HG03064 (cell line): ENCODE measurements at regions not wholly inside any gene's neighbourhood (a gene's known extent, or its start where the extent isn't known, plus 50 kb on each side); places are given as distances from the start of the nearest gene placed in this dataset.
"Not testable (repeated sequence)": the region's sequence is repeated elsewhere in the genome, so short reads cannot be mapped to it uniquely, and the experiment has no call there.

Experiments
- ATAC-seq: cut with Tn5 transposase; IDR thresholded peaks from one replicate; pipeline ENCODE4 v1.9.1; 2021; ENCODE audit warnings: low read depth; ENCODE audit not compliant: unreplicated experiment

DNA sequence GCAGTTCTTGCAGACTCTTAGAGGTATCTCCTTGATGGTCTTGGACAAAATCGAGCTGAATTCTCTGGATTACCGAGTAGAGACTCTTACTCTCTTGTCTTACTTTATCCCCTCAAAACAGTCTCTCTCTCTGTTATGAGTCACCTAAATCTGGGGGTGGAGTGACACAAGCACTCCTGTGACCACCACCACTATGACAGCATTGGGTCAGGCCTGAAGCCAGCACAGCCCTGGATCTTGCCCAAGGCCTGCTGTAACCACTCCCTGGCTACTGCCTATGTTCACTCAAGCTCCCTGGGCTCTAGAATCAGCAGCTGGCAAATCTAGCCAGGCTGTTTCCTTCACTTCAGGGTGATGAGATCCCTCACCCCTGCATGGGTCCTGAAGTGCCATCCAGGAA is 662.5 kb downstream of the LUZP2 start:
- ATAC-seq = no peak

DNA sequence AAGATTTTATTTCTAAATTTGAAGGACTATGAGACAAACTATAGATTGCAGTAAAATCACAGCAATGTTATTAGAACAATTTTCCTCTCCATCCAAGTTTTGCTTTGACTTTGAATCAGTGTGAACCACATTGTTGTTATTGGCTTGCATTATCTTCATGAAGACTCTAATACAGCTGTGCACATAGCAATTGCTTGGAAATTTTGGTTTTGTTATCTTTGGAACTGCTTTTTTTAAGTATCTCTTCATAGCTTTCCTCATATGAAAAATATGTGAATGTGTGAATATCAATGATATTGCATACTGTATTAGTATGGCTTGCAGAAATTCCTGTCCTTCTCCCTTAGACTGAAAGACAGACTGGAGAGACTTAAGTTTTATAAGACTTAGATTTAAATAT is 666.6 kb downstream of the LUZP2 start:
- ATAC-seq = no peak

DNA sequence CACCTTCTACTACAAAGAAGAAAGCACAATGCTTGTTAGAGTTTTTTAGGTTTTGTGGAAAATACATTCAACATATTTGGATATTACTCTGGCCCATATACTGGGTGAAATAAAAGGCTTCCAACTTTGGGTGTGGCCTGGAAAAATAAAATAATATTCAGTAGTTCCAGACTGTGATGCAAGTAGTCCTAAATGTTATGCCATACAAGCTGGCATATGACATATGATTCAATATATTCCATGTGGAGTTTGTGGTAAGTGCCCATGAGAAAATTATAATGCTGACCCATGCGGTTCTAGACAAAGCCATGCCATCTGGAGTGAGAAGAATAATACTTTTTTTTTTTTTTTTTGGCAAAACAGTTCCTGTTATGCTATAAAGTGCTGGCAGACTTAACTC is 683.3 kb downstream of the LUZP2 start:
- no peak for ATAC-seq

DNA sequence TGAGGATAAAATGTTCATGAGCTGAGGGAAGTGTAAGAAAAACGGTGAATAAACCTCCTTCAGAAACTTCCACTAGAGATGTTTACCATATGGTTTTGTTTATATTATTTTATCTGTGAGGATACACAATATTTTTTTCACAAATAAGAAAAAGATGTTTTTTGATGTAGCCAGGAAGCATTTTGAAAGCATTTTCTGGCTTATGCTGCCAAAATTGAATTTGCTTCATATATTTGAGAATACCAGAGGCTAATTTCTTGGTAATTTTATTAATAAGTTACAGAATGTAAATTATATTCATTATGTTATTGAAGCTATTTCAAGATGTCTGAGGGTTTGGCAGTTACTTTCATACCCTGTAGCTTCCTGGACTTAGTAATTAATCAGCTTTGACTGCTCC is 686.6 kb downstream of the LUZP2 start:
- ATAC-seq = no peak

DNA sequence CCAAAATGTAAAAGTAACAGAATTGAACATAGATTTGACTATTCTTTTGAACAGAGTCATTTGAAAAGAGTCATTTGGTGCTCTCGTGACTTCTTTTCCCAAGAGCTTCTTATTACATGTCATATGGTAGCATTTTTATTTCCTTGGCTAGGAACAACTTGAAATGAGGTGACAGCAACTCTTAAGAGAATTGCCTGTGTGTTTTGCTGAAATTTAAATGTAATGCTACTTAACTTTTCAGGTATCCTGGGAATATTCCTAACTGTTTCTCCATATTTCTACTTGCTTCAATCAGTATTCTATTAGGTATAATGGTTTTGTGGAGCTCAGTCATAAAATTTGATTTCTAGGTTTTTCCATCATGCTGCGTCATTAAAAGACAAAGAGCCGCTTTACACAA is 700.7 kb downstream of the LUZP2 start:
- no peak for ATAC-seq

DNA sequence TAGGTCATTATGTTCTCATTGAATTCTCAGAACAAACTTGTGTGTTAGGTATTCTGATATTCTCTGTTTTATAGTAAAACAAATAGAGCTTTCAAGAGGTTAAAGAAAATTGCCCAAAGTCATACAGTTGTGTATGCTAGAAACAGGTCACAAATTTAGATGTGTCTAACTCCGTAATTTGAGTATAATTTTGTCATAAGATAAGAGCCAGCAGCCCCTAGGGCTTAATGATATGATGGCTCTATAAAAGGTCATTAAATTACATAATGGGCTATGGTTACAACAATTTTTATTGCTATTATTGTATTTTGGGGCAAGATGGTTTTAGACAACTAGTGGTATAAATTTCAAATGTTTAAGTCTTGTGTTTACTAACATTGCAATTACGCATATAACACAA is 701.9 kb downstream of the LUZP2 start:
- ATAC-seq = no peak

DNA sequence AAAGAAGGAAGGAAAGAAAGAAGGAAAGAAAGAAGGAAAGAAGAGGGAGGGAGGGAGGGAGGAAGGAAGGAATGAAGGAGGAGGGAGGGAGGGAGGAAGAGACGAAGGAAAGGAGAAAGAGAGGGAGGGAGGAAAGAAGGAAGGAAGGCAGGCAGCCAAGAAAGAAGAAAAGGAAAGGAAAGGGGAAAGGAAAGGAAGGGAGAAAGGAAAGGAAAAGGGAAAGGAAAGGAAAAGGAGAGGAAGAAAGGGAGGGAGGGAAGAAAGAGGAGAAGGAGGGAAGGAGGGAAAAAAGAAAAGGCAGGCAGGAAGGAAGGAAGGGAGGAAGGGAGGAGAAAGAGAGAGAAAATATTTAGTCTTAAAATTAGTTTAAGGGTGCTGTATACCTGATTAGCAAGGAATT is 704.1 kb downstream of the LUZP2 start:
- no peak for ATAC-seq

DNA sequence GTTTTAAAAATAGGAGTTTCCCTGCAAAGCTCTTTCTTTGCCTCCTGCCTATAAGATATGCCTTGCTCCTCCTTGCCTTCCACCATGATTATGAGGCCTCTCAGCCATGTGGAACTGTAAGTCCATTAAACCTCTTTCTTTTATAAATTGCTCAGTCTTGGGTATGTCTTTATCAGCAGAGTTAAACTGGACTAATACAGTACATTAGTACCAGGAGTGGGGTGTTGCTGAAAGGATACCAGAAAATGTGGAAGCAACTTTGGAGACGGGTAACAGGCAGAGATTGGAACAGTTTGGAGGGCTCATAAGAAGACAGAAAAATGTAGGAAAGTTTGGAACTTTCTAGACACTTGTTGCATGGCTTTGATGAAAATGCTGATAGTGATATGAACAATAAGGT is 709.9 kb downstream of the LUZP2 start:
- no peak for ATAC-seq

DNA sequence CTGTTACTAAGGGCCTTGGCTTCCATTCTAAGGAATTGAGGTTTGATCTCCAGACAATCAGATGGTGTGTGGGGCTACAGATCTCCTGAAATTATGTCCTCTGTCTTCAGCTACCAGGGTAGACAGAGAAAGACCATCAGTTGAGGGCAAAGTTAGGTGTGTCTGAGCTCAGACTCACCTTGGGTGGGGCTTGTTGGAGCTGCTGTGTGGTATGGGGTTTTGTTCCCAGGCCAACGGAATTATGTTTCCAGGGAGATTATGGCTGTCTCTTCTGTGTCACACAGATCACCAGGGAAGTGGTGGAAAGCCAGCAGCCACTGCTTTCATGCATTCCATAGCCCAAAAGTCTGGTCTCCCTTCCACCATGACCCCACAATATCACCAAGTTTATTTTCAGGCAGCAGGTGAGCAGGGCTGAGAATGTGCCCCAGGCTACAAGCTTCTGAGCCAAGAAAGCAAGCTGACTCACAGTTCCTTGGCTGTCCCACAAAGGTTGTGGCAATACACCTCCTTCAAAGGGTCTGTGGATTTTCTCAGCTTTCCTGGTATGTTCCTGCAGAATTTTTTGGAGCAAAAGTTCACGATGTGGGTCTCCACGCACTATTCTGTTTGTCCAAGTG is 714.9 kb downstream of the LUZP2 start:
- ATAC-seq = no peak

DNA sequence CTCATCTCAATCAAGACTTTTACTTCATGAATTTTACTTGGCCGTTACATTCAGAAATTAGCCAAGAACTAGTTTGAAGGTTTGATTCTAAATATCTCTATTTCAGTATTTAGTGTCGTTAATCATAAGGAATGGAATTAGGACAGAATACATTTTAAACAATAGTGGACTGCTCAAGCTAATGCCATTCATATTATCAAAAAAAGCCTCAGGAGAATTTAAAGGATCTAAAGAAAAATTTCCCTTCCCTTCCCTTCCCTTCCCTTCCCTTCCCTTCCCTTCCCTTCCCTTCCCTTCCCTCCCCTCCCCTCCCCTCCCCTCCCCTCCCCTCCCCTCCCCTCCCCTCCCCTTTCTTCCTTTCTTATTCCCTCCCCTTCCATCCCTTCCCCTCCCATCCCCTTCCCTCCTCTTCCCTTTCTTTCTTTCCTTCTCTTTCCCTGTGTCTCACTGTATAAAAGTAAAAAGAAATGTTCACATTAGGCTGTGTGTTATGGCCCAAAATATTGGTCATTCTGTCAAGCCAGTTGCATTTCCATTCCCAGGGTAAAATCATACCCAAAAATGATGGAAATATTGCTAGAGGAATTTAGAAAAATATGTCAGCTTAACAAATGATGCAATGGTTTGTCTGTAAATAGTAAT is 717.8 kb downstream of the LUZP2 start:
- no peak for ATAC-seq

DNA sequence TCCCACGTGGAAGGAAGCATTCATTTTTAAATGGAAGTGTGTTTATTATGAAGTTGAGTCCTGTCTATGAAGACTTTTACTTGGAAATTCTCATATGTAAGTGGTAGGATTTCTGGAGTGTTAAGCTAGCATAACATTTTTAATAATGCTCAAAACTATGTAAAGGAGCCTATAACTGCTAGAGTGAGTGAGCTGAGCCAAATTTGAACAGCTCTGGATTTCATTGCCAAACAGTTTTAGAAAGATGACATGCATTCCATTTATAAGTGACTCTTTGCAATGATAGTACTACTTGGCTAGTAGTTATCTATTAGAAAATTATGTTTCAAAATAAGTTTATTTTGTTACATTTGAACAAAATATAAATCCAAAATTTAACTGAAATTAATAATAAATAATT is 721.2 kb downstream of the LUZP2 start:
- ATAC-seq = no peak

DNA sequence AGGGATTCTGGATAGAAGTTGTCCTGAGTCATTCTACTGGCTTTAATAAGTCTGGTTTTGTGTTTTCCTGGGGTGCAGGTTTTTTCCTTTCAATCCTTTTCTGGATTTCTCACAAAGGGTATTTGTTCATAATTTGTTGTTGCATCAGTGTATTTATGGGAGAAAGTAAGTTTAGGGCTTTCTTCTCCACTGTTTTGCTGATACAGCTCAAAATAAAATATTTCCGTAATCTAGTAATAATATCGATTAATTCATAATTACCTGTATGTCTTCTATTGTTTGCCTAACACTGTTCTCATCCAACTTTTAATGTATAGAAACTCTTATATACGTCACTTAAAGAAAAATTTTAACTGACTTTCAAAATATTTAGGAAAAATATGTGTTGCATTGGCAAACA is 728.2 kb downstream of the LUZP2 start:
- no peak for ATAC-seq

DNA sequence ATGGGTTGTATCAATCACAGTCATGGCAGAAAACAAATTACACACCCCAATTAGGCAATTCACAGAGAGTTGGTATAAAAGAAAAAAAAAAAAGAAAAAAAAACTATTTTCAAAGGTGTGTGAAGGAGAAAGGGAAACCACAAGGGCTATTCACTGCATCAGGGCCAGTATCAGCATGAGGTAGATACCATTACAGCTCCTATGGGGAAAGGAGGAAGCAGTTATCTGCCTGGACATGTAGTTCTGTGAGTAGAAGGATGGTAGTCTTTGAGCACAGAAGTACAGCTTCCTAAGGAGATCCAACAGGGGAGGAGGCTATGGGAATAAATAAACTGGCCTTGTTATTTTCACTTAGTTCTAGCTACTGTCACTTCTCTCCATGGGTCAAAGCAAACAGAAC is 746.1 kb downstream of the LUZP2 start:
- no peak for ATAC-seq

DNA sequence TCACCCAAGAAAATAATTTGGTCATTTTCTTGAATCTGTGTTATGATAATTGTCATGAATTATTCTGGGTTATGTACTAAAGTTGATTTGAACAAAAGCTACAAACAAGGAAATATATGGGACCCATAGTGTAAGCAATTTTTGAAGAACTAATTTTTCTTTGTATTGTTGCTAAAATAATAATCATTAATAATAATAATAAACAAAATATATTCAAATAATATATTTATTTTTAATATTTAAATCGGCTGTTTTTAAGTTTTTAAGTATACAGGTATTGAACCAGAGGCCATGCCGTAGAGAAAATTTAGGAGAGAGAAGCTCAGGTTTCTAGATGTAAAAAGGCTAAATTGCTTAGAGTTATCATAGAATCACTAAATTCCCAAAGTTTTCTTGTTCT is 747.3 kb downstream of the LUZP2 start:
- no peak for ATAC-seq

DNA sequence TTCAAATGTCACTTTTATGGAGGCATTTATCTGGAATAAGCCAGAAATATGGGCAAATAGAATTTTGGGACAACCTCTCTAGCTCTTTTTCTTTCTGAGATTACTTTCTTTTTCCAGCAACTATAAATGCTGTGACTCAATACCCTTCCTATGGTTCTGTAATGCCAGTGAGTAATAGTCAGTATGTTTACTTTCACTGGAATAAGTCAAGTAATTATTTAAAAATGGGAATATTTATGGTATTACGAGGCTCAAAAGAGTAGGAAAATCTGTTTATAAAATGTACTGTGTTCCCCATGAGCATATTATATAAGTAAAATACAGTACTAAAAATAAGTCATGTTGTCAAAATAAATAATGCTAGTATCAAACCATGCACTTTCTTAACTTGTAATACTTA is 750.5 kb downstream of the LUZP2 start:
- ATAC-seq = no peak

DNA sequence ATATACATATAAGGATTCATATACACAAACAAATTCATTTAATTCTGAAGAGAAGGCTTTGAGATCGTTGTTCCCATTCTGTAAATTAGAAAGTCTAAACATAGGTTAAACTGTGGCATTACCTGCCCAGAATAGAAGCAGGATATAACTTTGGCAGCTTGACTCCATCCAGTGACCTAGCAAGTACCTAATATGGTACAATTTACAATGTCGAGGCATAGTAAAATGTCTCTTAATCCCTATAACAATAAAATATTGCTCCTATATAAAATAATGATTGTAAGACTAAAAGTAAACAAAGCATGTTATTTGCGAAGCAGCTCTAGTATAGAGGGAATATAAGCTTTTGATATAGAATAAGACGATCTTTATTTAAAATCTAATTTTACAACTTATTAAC is 756.0 kb downstream of the LUZP2 start:
- no peak for ATAC-seq

DNA sequence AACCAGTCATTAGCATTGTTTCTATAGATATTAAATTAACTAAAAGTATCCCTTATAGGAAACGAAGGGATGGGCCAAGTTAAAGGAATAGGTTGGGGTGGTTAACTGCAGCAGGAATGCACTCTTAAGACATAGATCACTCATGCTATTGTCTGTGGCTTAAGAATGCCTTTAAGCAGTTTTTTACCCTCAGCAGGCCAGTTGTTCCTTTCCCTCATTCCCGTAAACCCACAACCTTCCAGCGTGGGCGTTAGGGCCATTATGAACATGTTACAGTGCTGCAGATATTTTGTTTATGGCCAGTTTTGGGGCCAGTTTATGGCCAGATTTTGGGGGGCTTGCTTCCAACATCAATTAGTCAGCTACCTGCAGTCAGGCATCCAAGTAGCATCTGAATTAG is 767.0 kb downstream of the LUZP2 start:
- not testable (repeated sequence) for ATAC-seq

DNA sequence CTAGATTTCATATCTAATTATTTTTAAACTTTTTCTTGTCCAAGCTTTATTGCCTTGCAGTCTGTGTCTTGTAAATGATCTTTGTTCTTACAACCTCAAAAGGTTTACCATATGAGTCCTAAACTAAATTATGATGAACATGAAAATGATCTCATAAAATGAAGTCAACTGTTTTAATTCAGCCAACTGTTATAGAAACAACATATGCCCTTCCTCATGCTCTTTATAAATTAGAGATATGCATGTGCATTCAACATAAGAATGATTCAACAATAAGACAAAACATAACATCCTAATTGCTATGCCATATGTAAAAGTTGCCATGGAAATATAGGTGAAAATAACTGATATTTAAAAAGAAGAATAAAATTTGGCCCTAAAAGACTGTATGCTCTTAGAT is 774.4 kb downstream of the LUZP2 start:
- ATAC-seq = no peak

DNA sequence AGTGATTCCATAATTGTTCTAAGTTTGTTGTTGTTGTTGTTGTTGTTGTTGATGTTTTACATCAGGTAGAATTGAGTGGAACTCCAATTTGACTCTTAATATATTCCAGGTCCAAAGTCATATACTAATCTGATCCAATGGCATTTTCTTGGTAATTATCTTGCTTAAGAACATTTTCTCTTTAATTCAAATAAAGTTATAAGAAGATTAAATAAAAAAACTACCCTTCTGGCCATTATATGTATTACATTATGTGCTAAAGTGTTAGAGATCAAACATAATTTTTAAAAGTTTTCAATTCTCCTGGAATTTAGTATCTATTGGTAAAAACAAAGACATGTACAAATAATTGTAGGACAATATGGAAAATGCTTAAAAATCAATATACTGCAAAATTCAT is 775.4 kb downstream of the LUZP2 start:
- ATAC-seq = no peak

DNA sequence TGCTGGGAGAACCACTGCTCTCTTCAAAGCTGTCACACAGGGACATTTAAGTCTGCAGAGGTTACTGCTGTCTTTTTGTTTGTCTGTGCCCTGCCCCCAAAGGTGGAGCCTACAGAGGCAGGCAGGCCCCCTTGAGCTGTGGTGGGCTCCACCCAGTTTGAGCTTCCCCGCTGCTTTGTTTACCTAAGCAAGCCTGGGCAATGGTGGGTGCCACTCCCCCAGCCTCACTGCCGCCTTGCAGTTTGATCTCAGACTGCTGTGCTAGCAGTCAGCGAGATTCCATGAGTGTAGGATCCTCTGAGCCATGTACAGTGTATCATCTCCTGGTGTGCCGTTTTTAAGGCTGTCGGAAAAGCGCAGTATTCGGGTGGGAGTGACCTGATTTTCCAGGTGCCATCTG is 784.0 kb downstream of the LUZP2 start:
- not testable (repeated sequence) for ATAC-seq

DNA sequence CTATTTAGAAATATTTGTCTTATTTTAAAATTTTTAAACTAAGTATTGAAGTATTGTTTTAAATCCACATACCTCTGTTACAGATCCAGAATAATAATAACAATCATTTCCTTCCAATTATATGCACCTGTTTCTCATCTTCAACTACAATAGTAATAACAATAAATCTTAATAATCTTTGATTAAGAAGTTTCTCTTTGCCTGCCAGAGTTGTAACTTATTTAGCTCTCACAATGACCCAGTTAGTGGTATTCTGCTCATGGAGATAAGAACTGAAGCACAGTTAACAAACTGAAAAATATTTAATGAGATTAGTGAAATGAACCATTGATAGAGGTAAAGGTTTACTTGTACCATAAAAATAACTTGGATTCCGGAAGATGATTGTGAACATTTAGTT is 796.3 kb downstream of the LUZP2 start:
- ATAC-seq = no peak

DNA sequence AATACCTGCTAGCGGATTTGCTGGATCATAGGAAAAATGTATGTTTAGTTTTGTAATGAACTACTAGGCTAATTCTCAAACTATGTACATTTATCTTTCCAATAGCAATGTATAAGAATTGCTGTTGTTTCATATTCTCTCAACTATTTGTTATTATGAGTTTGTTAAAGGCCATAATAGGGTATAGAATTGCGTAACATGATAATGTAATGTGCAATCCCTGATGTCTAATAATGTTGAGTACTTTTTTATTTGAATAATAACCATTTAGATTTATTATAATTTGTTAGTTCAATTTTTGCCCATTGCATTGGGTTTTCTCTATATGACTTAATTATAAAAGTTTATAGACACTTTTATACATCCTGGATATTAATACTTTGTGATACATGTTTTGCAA is 801.6 kb downstream of the LUZP2 start:
- ATAC-seq = no peak

DNA sequence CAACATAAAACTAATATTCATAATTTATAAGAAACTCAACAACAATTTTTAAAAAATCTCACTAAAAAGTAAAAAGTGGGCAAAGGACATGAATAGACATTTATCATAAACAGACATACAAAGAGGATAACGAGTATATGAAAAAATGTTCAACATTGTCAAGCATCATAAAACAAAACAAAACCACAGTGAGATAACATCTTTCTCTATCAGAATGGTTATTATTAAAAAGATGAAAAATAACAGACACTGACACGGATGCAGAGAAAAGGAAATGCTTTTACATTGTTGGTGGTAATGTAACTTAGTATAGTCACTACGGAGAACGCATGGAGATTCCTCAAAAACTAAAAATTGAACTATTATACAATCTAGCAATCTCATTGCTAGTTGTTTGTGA is 813.0 kb downstream of the LUZP2 start:
- no peak for ATAC-seq
